Spinal cord (tissue), 9 donors: ENCODE measurements at regions not wholly inside any gene's neighbourhood (a gene's known extent, or its start where the extent isn't known, plus 50 kb on each side); places are given as distances from the start of the nearest gene placed in this dataset.

Experiments
- DNase-seq, 6 donors: peaks; one replicate each; pipeline versions ENCODE4 v3.0.0 to v3.0.0-alpha.2; 2013 to 2015; ENCODE audit warnings: low spot score in 6 of 6, low read depth in 4 of 6
- H3K27ac ChIP-seq: one replicate; pipeline ENCODE4 v1.5.1; 2013; ENCODE audit warnings: low read depth, low read length, control low read depth
- H3K27me3 ChIP-seq: one replicate; pipeline ENCODE4 v1.6.1; 2013; ENCODE audit warnings: low read length; ENCODE audit not compliant: control insufficient read depth, insufficient read depth
- H3K36me3 ChIP-seq: one replicate; pipeline ENCODE4 v1.6.1; 2013; ENCODE audit warnings: low read length; ENCODE audit not compliant: control insufficient read depth, insufficient read depth
- H3K4me1 ChIP-seq: one replicate; pipeline ENCODE4 v1.6.1; 2013; ENCODE audit warnings: low read length; ENCODE audit not compliant: control insufficient read depth, insufficient read depth
- H3K4me3 ChIP-seq: one replicate; pipeline ENCODE4 v1.5.1; 2013; ENCODE audit warnings: low read depth, low read length, control low read depth
- H3K9me3 ChIP-seq: one replicate; pipeline ENCODE4 v1.6.1; 2013; ENCODE audit warnings: low read length; ENCODE audit not compliant: control insufficient read depth, insufficient read depth
- WGBS: methylation state at CpG from one replicate; pipeline ENCODE4 v1.1.5; 2013; ENCODE audit warnings: missing lambda C conversion rate; ENCODE audit not compliant: insufficient coverage; 5-methylcytosine and 5-hydroxymethylcytosine counted together
- donor health status: healthy.

DNA sequence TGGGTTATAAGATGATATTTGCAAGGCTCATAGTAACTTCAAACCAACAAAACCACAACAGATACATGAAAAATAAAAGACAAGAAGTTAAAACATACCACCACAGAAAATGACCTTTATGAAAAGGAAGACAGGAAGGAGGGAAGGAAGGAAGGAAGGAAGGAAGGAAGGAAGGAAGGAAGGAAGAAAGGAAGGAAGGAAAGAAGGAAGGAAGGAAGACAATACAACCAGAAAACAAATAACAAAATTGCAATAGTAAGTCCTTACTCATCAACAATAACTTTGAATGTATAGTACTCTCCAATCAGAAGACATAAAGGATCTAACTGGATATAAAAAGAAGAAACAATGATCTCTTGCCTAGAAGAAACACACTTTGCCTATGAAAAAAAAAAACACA is 287.4 kb upstream of the DCBLD2 start:
- Histone ChIP-seq H3K36me3 (no peaks in the 10 kb centered on the region), H3K27me3 (no peaks in the 10 kb centered on the region), H3K4me3 (no peak overlapping the region), H3K4me1 (no peaks in the 10 kb centered on the region), H3K27ac (no peak overlapping the region), H3K9me3 (no peaks in the 10 kb centered on the region)
- no peak for DNase-seq

DNA sequence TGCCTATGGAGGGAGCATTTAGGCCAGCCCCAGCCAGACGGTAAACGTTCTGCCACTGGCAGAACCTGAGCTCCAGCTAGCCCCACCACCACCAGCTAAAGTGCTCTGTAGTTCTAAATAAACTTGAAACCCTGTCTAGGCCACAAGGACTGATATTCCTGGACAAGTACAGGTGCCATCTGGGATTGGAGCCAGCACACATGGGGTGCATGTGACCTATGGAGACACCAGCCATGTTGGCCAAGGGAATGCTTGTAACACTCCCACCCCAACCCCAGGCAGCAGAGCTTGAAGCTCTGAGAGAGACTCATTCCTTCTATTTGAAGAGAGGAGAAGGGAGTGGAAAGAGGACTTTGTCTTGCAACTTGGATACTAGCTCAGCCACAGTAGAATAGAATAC is 284.5 kb upstream of the DCBLD2 start:
- Histone ChIP-seq H3K27ac (no peak overlapping the region), H3K9me3 (no peaks in the 10 kb centered on the region), H3K27me3 (no peaks in the 10 kb centered on the region), H3K4me1 (no peaks in the 10 kb centered on the region), H3K4me3 (no peak overlapping the region), H3K36me3 (no peaks in the 10 kb centered on the region)
- WGBS: no CpG with 5 or more reads among the region's 2 CpGs
- DNase-seq: no peak

DNA sequence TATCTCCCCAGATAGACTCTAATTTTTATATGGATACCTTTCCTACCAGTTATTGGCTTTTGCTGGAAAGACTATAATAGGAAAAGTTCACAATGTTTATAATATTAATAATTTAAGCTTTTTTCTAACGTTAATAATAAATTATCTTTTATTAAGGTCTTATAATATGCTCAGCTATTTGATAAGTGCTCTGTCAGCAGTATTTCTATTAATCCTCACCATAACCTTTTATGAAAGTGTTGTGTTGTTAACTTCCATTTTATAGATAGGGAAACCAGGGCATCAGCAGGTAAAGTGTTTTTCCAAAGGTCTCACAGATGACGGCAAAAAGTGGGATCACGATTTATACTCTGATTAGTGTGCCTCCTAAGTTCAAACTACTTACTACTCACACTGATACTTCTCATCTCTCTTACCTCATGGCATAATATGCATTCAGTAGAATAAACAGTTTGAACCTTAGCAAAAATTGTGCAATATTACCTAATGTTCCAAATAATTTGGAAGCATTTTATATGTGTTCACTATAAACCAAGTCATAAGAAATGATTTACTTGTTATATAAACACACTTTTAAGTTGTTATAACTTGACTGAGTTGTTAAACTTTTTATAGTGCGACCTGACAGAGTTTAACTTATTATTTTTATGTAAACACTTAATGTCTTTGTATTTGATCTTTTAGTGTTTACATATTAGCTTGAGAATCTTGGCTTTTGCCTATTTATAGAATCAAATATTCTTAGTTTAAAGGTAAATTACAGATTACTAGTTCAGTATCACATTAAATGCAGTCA is 274.9 kb upstream of the DCBLD2 start:
- Histone ChIP-seq H3K4me3 (no peak overlapping the region), H3K27ac (no peak overlapping the region), H3K9me3 (peaks cover 2% of the 10 kb centered on the region), H3K36me3 (no peaks in the 10 kb centered on the region), H3K4me1 (no peaks in the 10 kb centered on the region), H3K27me3 (no peaks in the 10 kb centered on the region)
- 100% methylated on average over 2 of the region's 4 CpGs for WGBS
- DNase-seq: no peak

DNA sequence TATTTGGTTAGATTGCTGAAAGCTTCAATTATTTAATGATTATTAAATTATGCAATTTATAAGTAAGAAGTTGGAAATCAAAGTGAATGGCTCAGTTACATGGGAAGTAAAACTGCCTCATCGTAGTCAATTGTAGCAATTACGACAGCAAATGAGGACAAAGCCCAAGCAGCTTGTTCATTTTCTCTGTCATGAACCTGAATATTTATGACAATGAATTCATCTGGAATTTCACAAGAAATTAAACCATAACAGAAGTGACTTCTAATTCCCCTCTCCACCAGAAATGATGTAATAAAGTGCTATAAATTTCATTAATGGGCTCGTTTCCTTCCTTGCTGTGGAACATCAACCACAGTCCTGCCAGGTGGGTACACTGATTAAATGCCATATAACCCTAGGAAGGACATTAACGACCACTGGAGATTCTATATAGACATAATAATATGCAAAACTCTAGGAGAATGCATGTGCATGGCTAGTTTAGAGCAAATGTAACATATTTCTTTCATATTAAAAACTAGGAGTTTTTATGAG is 273.8 kb upstream of the DCBLD2 start:
- Histone ChIP-seq H3K4me3 (no peak overlapping the region), H3K36me3 (no peaks in the 10 kb centered on the region), H3K4me1 (no peaks in the 10 kb centered on the region), H3K9me3 (peaks cover 2% of the 10 kb centered on the region), H3K27ac (no peak overlapping the region), H3K27me3 (no peaks in the 10 kb centered on the region)
- WGBS: 43% methylated on average over 2 of the region's 4 CpGs
- DNase-seq: peak in 1 of 6 donors; percentile 73

DNA sequence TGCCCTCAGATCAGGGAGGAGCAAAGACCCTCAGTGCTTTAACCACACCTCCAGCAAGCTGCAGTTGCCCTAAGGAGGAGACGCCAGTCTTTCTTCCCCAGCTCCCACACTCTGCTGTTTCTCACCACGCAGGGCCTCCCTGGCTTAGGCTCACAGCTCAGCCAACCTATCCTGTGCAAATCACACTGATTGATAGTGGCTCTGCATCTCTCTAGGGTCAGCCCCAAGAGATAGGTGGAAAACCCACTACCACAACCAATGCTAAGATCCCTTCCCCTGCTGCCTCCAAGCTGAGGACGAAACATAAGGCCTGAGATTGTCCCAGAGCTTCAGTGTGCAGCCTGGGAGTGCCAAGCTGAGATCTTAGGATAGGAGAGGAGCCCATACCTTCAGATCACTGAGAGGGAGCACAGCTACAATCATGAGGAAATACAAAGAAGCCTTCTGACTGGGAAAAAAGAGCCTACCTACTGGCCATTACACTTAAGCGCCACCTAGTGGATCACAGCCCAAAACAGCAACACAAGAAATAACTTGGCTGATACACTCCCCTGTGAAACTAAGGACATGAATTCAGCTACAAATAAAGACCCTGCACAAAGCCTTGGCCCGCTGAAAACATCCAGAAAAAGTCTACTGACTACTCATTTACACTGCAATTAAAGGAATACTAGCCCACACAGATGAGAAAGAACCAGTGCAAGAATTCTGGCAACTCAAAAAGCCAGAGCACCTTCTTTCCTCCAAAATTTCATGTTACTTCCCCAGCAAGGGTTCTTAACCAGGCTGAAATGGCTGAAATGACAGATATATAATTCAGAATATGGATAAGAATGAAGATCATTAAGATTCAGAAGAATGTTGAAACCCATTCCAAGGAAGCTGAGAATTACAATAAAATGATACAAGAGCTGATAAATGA is 271.5 kb upstream of the DCBLD2 start:
- Histone ChIP-seq H3K36me3 (no peaks in the 10 kb centered on the region), H3K27ac (no peak overlapping the region), H3K4me1 (no peaks in the 10 kb centered on the region), H3K9me3 (peaks cover 2% of the 10 kb centered on the region), H3K4me3 (no peak overlapping the region), H3K27me3 (no peaks in the 10 kb centered on the region)
- peak in 5 of 6 donors; percentile 2 to 74 (median 17) for DNase-seq
- WGBS: 47% methylated on average over 4 of the region's 5 CpGs

DNA sequence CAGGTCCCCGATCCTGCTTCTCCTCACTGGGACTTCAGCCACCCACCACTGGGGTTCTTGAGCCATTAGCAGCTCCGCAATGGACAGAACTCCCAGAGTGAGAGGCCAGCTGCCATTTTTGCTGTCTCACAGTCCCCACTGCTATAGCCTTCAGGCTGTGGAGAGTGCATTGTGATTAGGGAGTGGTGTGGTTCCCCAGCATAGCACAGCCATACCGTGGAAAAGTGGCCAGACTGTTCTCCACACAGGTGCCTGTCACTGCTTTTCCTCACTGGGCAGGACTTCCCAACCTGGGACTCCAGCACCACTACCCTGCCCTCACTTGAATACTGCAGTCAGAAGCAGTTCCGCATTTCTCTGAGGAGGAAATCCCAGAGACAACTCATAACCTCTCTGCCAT is 270.3 kb upstream of the DCBLD2 start:
- Histone ChIP-seq H3K4me1 (no peaks in the 10 kb centered on the region), H3K4me3 (no peak overlapping the region), H3K27ac (no peak overlapping the region), H3K36me3 (no peaks in the 10 kb centered on the region), H3K27me3 (no peaks in the 10 kb centered on the region), H3K9me3 (peaks cover 2% of the 10 kb centered on the region)
- DNase-seq: no peak
- 85% methylated on average over 4 of the region's 4 CpGs for WGBS

DNA sequence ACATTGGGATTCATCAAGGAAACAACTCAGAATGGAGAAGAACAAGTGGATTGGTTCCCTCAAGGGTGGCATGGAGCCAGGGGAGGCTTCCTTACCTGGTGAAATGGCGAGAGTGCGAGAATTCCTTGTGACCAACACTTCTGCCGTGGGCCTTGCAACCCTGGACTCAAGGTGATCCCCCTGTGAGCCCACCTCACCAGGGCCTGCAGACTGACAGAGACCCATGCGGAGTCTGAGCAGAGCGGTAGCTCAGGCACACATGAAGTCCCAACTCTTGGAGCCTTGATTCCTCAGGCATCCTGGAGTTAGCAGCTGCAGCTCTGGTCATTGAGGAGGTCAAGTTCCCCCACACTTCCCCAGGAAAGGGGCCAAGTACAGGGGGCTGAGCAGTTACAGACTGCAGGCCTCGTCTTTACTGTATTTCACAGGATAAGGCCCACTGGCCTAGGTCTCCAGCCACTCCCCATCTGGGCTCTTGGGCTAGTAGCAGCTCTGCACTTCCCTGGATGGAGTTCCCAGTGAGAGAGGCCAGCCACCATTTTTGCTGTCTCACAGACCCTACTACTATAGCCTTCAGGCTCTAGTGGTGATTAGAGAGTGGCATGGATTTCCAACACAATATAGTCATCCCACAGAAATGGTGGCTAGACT is 269.5 kb upstream of the DCBLD2 start:
- Histone ChIP-seq H3K9me3 (peaks cover 2% of the 10 kb centered on the region), H3K27me3 (no peaks in the 10 kb centered on the region), H3K36me3 (no peaks in the 10 kb centered on the region), H3K4me3 (no peak overlapping the region), H3K27ac (no peak overlapping the region), H3K4me1 (no peaks in the 10 kb centered on the region)
- 96% methylated on average over 6 of the region's 6 CpGs for WGBS
- no peak for DNase-seq

DNA sequence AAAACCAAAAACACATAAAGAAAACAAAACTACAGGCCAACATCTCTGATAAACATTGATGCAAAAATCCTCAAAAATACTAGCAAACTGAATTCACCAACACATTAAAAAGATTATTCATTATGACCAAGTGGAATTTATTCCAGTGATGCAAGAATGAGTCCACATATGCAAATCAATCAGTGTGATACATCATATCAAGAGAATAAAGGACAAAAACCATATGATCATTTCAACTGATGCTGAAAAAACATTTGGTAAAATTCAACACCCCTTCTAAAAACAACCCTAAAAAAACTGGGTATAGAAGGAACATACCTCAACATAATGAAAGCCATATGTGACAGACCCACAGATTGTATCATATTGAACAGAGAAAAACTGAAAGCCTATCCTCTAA is 265.6 kb upstream of the DCBLD2 start:
- Histone ChIP-seq H3K4me1 (no peaks in the 10 kb centered on the region), H3K36me3 (no peaks in the 10 kb centered on the region), H3K9me3 (no peaks in the 10 kb centered on the region), H3K27ac (no peak overlapping the region), H3K27me3 (no peaks in the 10 kb centered on the region), H3K4me3 (no peak overlapping the region)
- DNase-seq: no peak

DNA sequence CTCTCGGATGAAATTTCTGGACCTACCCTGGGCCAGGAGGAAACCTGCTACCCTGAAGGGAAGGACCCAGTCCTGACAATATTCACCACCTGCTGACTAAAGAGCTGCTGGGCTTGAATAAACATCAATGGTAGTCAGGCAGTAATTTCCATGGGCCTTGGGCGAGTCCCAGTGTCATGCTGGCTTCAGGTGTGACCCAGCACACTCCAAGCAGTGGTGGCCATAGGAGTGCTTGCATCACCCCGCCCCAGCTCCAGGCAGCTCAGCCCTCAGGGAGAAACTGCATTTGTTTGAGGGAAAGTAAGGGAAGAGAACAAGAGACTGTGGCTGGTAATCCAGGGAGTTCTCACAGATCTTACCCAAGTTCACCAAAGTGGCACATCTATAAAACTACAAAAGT is 261.8 kb upstream of the DCBLD2 start:
- 100% methylated on average over 3 of the region's 3 CpGs for WGBS
- Histone ChIP-seq H3K27me3 (no peaks in the 10 kb centered on the region), H3K9me3 (peaks cover 8% of the 10 kb centered on the region), H3K4me3 (no peak overlapping the region), H3K27ac (no peak overlapping the region), H3K36me3 (no peaks in the 10 kb centered on the region), H3K4me1 (no peaks in the 10 kb centered on the region)
- DNase-seq: no peak
